HCT116 (cell line): ENCODE measurements at regions not wholly inside any gene's neighbourhood (a gene's known extent, or its start where the extent isn't known, plus 50 kb on each side); places are given as distances from the start of the nearest gene placed in this dataset.

Experiments
- ATAC-seq: fragments of 200-7000 bp; cut with Tn5 transposase; 2 replicates; pipeline ENCODE4 v1.9.1; 2020; ENCODE audit warnings: mild to moderate bottlenecking, moderate library complexity
- BruUV-seq: library from RNA; stranded (reverse); fragments of 400-500 nt; replicated peaks from 2 replicates; lab custom pipeline; 2021; lab: Mats Ljungman, UMichigan
- CTCF ChIA-PET: fragments of 300-600 bp; sonication (Branson Sonifier 250); formaldehyde crosslinking; loops from one replicate; lab custom pipeline; 2021; ENCODE audit warnings: antibody characterized with exemption; lab: Charles Lee
- POLR2A ChIA-PET: fragments of 300-600, 350-600 bp; sonication (Branson Sonifier 250); formaldehyde crosslinking; loops from one replicate; lab custom pipeline; 2021; ENCODE audit warnings: antibody characterized with exemption; lab: Charles Lee
- RAD21 ChIA-PET, 2 experiments: fragments of 300-600 bp; sonication (Branson Sonifier 250); formaldehyde crosslinking; loops; one replicate each; lab custom pipeline; 2023; ENCODE audit warnings: low total read pairs in 2 of 2; ENCODE audit not compliant: uncharacterized antibody in 2 of 2, unreplicated experiment in 2 of 2, low non-redundant PET in 1 of 2; lab: Charles Lee
- DNase-seq: peaks from one replicate; pipeline ENCODE4 v3.0.0-alpha.2; 2010; ENCODE audit warnings: low read depth, low spot score
- H2AFZ ChIP-seq: fragments of 200-600 bp; shearing (Covaris generic), sonication (generic); 2 replicates; pipeline ENCODE4 v1.6.1; 2017; ENCODE audit warnings: low read depth, mixed run types, mixed read lengths, antibody characterized with exemption, low read length; ENCODE audit not compliant: poor library complexity, severe bottlenecking
- H3K27ac ChIP-seq: 2 replicates; pipeline ENCODE4 v1.5.1; 2012; ENCODE audit warnings: low read depth, low read length
- H3K27me3 ChIP-seq: fragments of 200-600 bp; sonication (generic); 2 replicates; pipeline ENCODE4 v1.6.1; 2016; ENCODE audit warnings: mixed run types, low read length, mixed read lengths; ENCODE audit not compliant: insufficient read depth
- H3K36me3 ChIP-seq, 2 experiments: fragments of 200-500 bp in 1 of 2; fragments of 200-600 bp in 1 of 2; sonication (Bioruptor generic) in 1 of 2; sonication (generic) in 1 of 2; 2 replicates each; pipeline versions ENCODE4 v1.5.1 to v1.6.1; 2014 to 2016; ENCODE audit warnings: low read length in 2 of 2, inconsistent platforms in 1 of 2, mixed read lengths in 1 of 2, mixed run types in 1 of 2; ENCODE audit not compliant: insufficient read depth in 2 of 2, control insufficient read depth in 1 of 2
- H3K4me1 ChIP-seq, 2 experiments: fragments of 200-600 bp in 1 of 2; sonication (generic) in 1 of 2; 2 replicates each; pipeline versions ENCODE4 v1.5.1 to v1.6.1; 2012 to 2017; ENCODE audit warnings: low read length in 2 of 2, inconsistent platforms in 1 of 2, mild to moderate bottlenecking in 1 of 2, mixed read lengths in 1 of 2, mixed run types in 1 of 2, moderate library complexity in 1 of 2; ENCODE audit not compliant: insufficient read depth in 2 of 2, control insufficient read depth in 1 of 2
- H3K4me2 ChIP-seq: fragments of 200-600 bp; sonication (generic); 2 replicates; pipeline ENCODE4 v1.6.1; 2017; ENCODE audit warnings: mixed run types, low read length, mixed read lengths
- H3K4me3 ChIP-seq, 2 experiments: fragments of 200-600 bp in 1 of 2; sonication (generic) in 1 of 2; replicated peaks in 1 of 2; 2 replicates each; pipeline ENCODE4 v1.5.1; 2011 to 2016; ENCODE audit warnings: low read length in 2 of 2, control low read depth in 1 of 2, low read depth in 1 of 2, mild to moderate bottlenecking in 1 of 2, mixed read lengths in 1 of 2, mixed run types in 1 of 2
- H3K79me2 ChIP-seq: fragments of 200-600 bp; sonication (generic); 2 replicates; pipeline ENCODE4 v1.6.1; 2017; ENCODE audit warnings: mild to moderate bottlenecking, mixed run types, low read length, moderate library complexity, mixed read lengths; ENCODE audit not compliant: insufficient read depth
- H3K9ac ChIP-seq: fragments of 200-600 bp; sonication (generic); 2 replicates; pipeline ENCODE4 v1.6.1; 2016; ENCODE audit warnings: low read length, mixed read lengths
- H3K9me2 ChIP-seq: fragments of 200-600 bp; sonication (generic), shearing (Covaris generic); 2 replicates; pipeline ENCODE4 v1.6.1; 2017; ENCODE audit warnings: mixed run types, mild to moderate bottlenecking, moderate library complexity; ENCODE audit not compliant: insufficient read depth
- H3K9me3 ChIP-seq, 2 experiments: fragments of 200-500 bp in 1 of 2; fragments of 200-600 bp in 1 of 2; sonication (Bioruptor generic) in 1 of 2; sonication (generic) in 1 of 2; 2 replicates each; pipeline ENCODE4 v1.6.1; 2014 to 2017; ENCODE audit warnings: low read length in 2 of 2, mixed read lengths in 2 of 2, inconsistent platforms in 1 of 2, low read depth in 1 of 2, mild to moderate bottlenecking in 1 of 2, mixed run types in 1 of 2, moderate library complexity in 1 of 2; ENCODE audit not compliant: control insufficient read depth in 1 of 2, insufficient read depth in 1 of 2
- H4K20me1 ChIP-seq: fragments of 200-600 bp; sonication (generic), shearing (Covaris generic); 2 replicates; pipeline ENCODE4 v1.6.1; 2017; ENCODE audit warnings: mixed run types, mild to moderate bottlenecking, moderate library complexity; ENCODE audit not compliant: insufficient read depth
- CEBPB ChIP-seq: IDR thresholded peaks from 2 replicates; pipeline ENCODE4 v1.6.1; 2012; ENCODE audit warnings: low read depth
- CTCF ChIP-seq, 3 experiments: fragments of 200-600 bp in 1 of 3; sonication (generic) in 1 of 3; IDR thresholded peaks in 2 of 3; conservative IDR thresholded peaks in 1 of 3; 2 replicates each; pipeline ENCODE4 v1.5.1; 2012 to 2017; ENCODE audit warnings: low read depth in 2 of 3, low read length in 2 of 3, antibody characterized with exemption in 1 of 3, borderline replicate concordance in 1 of 3, control low read depth in 1 of 3, mild to moderate bottlenecking in 1 of 3, mixed read lengths in 1 of 3, mixed run types in 1 of 3, moderate library complexity in 1 of 3; ENCODE audit not compliant: insufficient read depth in 1 of 3
- EGR1 ChIP-seq: IDR thresholded peaks from 2 replicates; pipeline ENCODE4 v1.6.1; 2012; ENCODE audit warnings: low read depth
- EZH2 ChIP-seq: fragments of 200-600 bp; sonication (generic); IDR thresholded peaks from 2 replicates; pipeline ENCODE4 v1.6.1; 2017; ENCODE audit warnings: antibody characterized with exemption, mixed run types
- SRF ChIP-seq: IDR thresholded peaks from 2 replicates; pipeline ENCODE4 v1.6.1; 2012; ENCODE audit warnings: low read depth
- YY1 ChIP-seq: IDR thresholded peaks from 2 replicates; pipeline ENCODE4 v1.6.1; 2011; ENCODE audit warnings: low read length, low read depth, moderate library complexity, mild to moderate bottlenecking; ENCODE audit not compliant: insufficient replicate concordance; ENCODE audit errors: extremely low read depth
- ZNF274 ChIP-seq: fragments of 200-500 bp; sonication (Bioruptor generic); IDR thresholded peaks from 2 replicates; pipeline ENCODE4 v1.6.1; 2014; ENCODE audit warnings: mild to moderate bottlenecking, low read depth, low read length, inconsistent platforms
- intact Hi-C: fragments of 100-400 bp; cut with micrococcal nuclease; formaldehyde crosslinking; loops from 2 replicates; pipeline ENCODE4 v1.10.0; 2022
- TF ChIP-seq, protein P1 (sequence below): IDR thresholded peaks from 2 replicates; pipeline ENCODE4 v1.6.1; 2012

GRCh38 chr3:197434830-197435229 lies 120.9 kb downstream of the BDH1 start:
- no peak overlapping the region for H3K9ac ChIP-seq
- POLR2A ChIA-PET = interaction anchor here (1.2 kb wide), 1 partner anchor 10 kb away, joined by 3 read pairs; no protein-coding TSS in a partner anchor
- no peak for DNase-seq
- RAD21 ChIA-PET = no interaction called here
- H3K27ac ChIP-seq = no peak overlapping the region
- CTCF ChIA-PET = no interaction called here
- no peaks in the 10 kb centered on the region for H3K9me3 ChIP-seq
- no peaks in the 10 kb centered on the region for H3K79me2 ChIP-seq
- H3K9me2 ChIP-seq = no peaks in the 10 kb centered on the region
- H2AFZ ChIP-seq = no peak overlapping the region
- no peaks in the 10 kb centered on the region for H3K36me3 ChIP-seq
- H3K4me1 ChIP-seq = no peaks in the 10 kb centered on the region
- no peak for ATAC-seq
- no peak overlapping the region for H3K4me3 ChIP-seq
- intact Hi-C loops = no loop called here
- H3K27me3 ChIP-seq = no peaks in the 10 kb centered on the region
- no peak overlapping the region for H3K4me2 ChIP-seq
- no TSS peak for BruUV-seq
- H4K20me1 ChIP-seq = no peaks in the 10 kb centered on the region
- TF ChIP-seq SRF (no peak), CTCF (IDR thresholded peaks at IDR 0.05 in 2 of 3, conservative IDR thresholded peaks at IDR 0.05 in 1 of 3; ENCODE audit: borderline replicate concordance in 1 of 3, insufficient read depth in 1 of 3, low read depth in 2 of 3, low read length in 2 of 3) (no peak), EZH2 (no peak)
- TF ChIP-seq, protein P1, sequence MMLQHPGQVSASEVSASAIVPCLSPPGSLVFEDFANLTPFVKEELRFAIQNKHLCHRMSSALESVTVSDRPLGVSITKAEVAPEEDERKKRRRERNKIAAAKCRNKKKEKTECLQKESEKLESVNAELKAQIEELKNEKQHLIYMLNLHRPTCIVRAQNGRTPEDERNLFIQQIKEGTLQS = no peak

DNA sequence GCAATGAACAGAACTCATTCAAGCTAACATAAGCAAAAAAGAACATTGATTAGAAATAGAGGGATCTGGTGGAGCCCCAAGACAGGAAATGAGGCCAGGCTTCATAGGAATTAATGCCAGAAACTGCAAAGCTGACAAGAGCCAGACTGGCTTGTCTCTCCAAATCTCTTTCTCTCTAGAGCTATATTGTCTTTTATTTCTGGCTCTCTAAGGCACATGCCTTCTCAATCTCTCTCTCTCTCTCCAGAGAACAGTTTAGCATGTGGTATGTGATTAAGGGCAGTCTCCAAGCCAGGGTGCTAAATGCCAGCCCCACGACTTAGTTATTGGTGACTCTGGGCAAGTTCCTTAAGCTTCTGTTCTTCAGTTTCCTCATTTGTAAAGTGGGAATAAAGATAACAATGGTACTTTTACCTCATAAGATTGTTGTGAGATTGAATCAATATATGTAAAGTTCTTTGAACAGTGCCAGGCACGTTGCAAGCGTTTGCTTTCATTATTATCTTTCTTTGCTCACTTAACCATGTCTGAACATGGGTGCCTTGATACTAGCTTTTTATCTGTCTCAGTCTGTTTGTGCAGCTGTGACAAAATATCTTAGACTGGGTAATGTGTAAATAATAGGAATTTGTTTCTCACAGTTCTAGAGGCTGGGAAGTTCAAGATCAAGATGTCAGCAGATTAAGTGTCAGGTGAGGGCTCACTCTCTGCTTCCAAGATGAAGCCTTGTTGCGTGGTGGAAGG lies 123.2 kb downstream of the BDH1 start:
- Histone ChIP-seq H2AFZ (no peak overlapping the region), H3K27ac (no peak overlapping the region), H3K79me2 (no peaks in the 10 kb centered on the region), H3K4me3 (no peak overlapping the region), H3K36me3 (no peaks in the 10 kb centered on the region), H3K4me2 (no peak overlapping the region), H4K20me1 (no peaks in the 10 kb centered on the region), H3K4me1 (peaks cover 3 to 15% of the 10 kb centered on the region in 2 experiments; a peak in 3 of 4 replicates), H3K9me2 (no peaks in the 10 kb centered on the region), H3K9ac (no peak overlapping the region), H3K9me3 (no peaks in the 10 kb centered on the region), H3K27me3 (no peaks in the 10 kb centered on the region)
- ChIA-PET RAD21 (no interaction called here), POLR2A (no interaction called here), CTCF (no interaction called here)
- intact Hi-C loops = no loop called here
- no peak for TF ChIP-seq CEBPB
- no peak for TF ChIP-seq SRF
- no peak for TF ChIP-seq ZNF274
- TF ChIP-seq YY1 = no peak
- no peak for TF ChIP-seq CTCF (IDR thresholded peaks at IDR 0.05 in 2 of 3, conservative IDR thresholded peaks at IDR 0.05 in 1 of 3; ENCODE audit: borderline replicate concordance in 1 of 3, insufficient read depth in 1 of 3, low read depth in 2 of 3, low read length in 2 of 3)
- no peak for TF ChIP-seq EGR1
- TF ChIP-seq EZH2 = no peak
- no peak for DNase-seq
- BruUV-seq = no TSS peak
- no peak for ATAC-seq
